ENCODE measurements at regions not wholly inside any gene's neighbourhood (a gene's known extent, or its start where the extent isn't known, plus 50 kb on each side); places are given as distances from the start of the nearest gene placed in this dataset.

GRCh38 chr20:6489361-6490171, 277.9 kb upstream of the BMP2 start:
- in situ Hi-C loops (cut with MboI; ENCODE audit: low pct_unique_long_range_greater_than_20kb, low sequenced_read_pairs, unreplicated experiment) = no loop called here
- no peak for DNase-seq (ENCODE audit: low spot score)
- no peak for TF ChIP-seq CTCF (IDR thresholded peaks at IDR 0.05; ENCODE audit: extremely low read depth, insufficient read depth, missing control alignments)

DNA sequence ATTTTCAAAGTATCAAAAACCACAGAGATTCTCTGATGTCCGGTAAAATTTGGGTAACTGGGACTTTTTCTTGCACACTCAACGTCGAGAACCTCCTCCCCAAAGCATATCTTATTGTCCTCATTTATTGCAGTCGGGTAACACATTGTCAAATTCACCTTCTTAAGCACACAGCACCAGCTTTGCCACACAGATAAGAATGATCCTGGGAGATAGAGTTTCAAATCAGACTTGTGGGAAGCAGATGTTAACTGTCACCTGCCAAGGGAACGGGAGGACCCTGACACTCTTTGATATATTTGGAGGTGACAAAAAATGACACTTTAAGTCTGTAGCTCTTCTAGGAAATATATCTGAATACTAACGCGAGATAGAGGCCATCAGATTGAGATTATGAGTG, 282.1 kb upstream of the BMP2 start:
- in situ Hi-C loops (cut with MboI; ENCODE audit: low pct_unique_long_range_greater_than_20kb, low sequenced_read_pairs, unreplicated experiment) = no loop called here
- no peak for DNase-seq (ENCODE audit: low spot score)
- no peak for TF ChIP-seq CTCF (IDR thresholded peaks at IDR 0.05; ENCODE audit: extremely low read depth, insufficient read depth, missing control alignments)

GRCh38 chr20:6483727-6484126, 283.8 kb upstream of the BMP2 start:
- in situ Hi-C loops (cut with MboI; ENCODE audit: low pct_unique_long_range_greater_than_20kb, low sequenced_read_pairs, unreplicated experiment) = no loop called here
- no peak for TF ChIP-seq CTCF (IDR thresholded peaks at IDR 0.05; ENCODE audit: extremely low read depth, insufficient read depth, missing control alignments)
- no peak for DNase-seq (ENCODE audit: low spot score)

DNA sequence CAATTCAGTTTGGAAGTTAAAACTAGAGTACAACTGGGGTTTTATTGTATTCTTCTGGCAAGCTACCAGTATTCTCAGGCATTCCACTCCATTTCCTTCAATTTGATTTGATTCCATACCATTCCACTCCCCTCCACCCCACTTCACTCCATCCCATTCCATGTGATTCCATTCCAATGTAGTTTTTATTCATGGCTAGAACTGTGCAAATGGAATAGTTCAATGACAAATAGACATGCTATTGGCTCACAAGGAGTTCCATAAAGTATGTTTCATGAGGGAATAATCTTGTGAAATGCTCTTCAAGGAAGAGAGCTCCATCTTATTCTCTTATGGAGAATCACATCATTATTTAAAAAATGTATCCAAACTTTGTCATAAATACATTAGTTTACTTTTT, 285.0 kb upstream of the BMP2 start:
- DNase-seq (ENCODE audit: low spot score) = no peak
- in situ Hi-C loops (cut with MboI; ENCODE audit: low pct_unique_long_range_greater_than_20kb, low sequenced_read_pairs, unreplicated experiment) = no loop called here
- TF ChIP-seq CTCF (IDR thresholded peaks at IDR 0.05; ENCODE audit: extremely low read depth, insufficient read depth, missing control alignments) = no peak

- TF ChIP-seq CTCF (IDR thresholded peaks at IDR 0.05; ENCODE audit: extremely low read depth, insufficient read depth, missing control alignments) = no peak
- in situ Hi-C loops (cut with MboI; ENCODE audit: low pct_unique_long_range_greater_than_20kb, low sequenced_read_pairs, unreplicated experiment) = no loop called here
- no peak for DNase-seq (ENCODE audit: low spot score)
These were observed 286.9 kb upstream of the BMP2 start for GRCh38 chr20:6480328-6481200.

DNA sequence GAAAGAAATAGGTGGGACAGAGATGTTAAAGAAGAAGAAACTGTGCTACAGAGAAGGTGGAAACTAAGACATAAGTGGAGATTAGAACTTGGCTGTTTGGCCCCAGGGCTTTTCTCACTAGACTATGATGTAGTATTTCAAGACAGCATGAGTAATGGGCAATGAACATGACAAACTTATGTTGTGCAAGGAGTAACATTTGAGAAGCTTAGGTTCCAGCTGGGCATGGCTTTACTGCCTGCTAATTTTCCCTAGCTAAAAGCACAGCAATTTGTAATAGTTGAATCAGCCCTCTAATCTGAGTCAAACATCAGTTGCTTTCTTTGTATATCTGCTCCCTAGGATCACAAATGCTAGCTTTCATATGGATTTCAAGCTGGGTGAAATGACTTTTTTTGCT, 294.3 kb upstream of the BMP2 start:
- no peak for TF ChIP-seq CTCF (IDR thresholded peaks at IDR 0.05; ENCODE audit: extremely low read depth, insufficient read depth, missing control alignments)
- in situ Hi-C loops (cut with MboI; ENCODE audit: low pct_unique_long_range_greater_than_20kb, low sequenced_read_pairs, unreplicated experiment) = no loop called here
- no peak for DNase-seq (ENCODE audit: low spot score)

All from GM13977 (cell line).